ENCODE measurements at regions not wholly inside any gene's neighbourhood (a gene's known extent, or its start where the extent isn't known, plus 50 kb on each side); places are given as distances from the start of the nearest gene placed in this dataset.

- TF ChIP-seq, protein P1, sequence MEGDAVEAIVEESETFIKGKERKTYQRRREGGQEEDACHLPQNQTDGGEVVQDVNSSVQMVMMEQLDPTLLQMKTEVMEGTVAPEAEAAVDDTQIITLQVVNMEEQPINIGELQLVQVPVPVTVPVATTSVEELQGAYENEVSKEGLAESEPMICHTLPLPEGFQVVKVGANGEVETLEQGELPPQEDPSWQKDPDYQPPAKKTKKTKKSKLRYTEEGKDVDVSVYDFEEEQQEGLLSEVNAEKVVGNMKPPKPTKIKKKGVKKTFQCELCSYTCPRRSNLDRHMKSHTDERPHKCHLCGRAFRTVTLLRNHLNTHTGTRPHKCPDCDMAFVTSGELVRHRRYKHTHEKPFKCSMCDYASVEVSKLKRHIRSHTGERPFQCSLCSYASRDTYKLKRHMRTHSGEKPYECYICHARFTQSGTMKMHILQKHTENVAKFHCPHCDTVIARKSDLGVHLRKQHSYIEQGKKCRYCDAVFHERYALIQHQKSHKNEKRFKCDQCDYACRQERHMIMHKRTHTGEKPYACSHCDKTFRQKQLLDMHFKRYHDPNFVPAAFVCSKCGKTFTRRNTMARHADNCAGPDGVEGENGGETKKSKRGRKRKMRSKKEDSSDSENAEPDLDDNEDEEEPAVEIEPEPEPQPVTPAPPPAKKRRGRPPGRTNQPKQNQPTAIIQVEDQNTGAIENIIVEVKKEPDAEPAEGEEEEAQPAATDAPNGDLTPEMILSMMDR (IDR thresholded peaks at IDR 0.05): no peak
Measured at GRCh38 chr11:115612046-115612730, 108.0 kb upstream of the CADM1 start.

DNA sequence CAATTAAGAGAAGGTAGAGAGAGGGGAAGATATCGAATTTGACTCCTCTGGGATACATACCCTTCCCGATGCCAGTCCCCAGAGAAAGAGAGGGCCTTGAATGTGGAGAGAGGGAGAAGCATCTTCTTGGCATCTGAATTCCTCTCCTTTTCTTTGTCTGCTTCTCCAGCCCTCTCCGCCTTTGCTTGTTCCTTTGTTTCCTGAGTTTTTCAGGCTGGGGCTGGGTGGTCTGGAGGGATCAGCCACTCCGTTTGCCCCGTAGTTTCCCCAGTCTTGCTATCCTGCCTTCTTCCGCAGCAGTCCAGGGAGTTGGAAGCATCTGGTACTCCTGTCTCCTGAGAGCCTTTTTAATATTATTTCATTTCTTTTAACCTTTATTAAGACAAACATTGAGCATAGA lies 107.1 kb upstream of the CADM1 start:
- TF ChIP-seq, protein P1 (IDR thresholded peaks at IDR 0.05): no peak

DNA sequence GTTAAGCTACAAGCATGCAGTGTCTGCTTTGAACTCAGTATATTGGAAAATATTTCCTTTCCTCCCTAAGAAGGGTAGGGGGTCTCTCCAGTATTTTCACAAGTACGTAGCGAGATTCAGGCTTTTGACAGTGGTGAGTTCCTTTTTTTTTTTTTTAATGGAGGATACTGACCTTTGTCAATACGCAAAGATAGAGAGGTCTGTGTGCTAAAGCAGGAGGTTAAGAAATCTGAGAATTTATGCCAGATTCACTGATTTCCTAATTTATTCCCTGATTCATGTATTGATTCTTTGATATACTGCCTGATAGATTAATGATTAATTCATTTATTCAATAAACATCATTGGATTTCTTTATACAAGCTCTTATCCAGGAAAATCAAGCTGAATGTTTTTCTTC lies 106.7 kb upstream of the CADM1 start:
- TF ChIP-seq, protein P1 (IDR thresholded peaks at IDR 0.05): no peak

DNA sequence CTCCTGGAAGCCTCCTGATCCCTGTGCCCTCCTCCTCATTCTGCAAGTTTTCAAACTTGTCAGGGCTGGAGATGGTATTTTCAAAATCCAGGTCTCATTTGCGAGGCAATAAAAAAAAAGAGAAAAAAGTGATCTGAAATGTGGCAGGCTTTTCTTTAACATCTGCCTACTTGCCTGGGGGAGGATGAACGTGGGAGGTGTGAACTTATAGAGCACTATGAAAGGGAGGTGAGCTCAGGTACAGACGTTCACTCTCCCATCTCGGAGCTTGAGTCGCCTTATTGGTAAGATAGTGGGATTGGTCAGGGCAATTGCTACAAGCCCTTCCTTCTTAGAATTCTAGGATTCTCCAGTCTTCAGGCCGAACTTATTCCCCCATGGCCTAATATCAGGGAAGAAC lies 104.8 kb upstream of the CADM1 start:
- TF ChIP-seq, protein P1 (IDR thresholded peaks at IDR 0.05): no peak

- TF ChIP-seq, protein P1 (IDR thresholded peaks at IDR 0.05): no peak
Measured at GRCh38 chr11:115607621-115608221, 103.5 kb upstream of the CADM1 start.

DNA sequence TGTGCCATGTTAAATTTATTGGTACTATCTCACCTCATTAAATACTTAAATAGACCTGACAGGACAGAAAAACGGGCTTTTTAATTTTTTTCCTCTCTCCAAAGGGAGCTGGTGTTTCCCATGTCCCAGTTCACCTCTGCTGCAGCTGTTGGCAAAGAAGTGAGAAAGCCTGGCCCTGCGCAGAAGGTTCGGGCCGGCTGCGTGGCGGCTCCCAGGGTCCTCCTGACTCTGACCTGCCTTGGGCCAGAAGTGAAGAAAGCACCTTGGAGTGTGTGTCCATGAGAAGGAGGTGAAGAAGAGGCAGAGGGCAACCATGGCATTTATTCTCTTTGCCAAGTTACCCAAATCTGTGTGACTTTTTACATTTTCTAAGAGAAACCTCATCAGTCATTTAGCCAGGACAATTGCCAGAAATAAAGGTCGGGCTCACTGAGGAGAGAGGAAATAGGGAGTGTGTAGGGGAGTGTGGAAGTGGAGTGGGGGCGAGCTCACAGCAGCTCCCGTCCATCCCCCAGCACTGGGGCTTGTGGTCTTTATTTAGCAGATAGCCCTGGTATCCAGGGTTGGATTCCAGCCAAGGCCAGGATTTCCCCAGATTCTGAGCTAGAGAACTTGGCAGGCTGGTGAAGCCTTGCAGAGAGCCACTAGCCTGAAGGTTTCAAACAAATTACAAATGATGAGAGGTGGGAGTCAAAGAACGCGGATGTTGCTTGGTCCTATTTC lies 102.4 kb upstream of the CADM1 start:
- TF ChIP-seq, protein P1 (IDR thresholded peaks at IDR 0.05): no peak

- TF ChIP-seq, protein P1 (IDR thresholded peaks at IDR 0.05): no peak
Measured at GRCh38 chr11:115605871-115606497, 101.8 kb upstream of the CADM1 start.

Data from LNCAP (cell line).